Progenitor cell of endocrine pancreas (in vitro differentiated cells): ENCODE measurements at regions not wholly inside any gene's neighbourhood (a gene's known extent, or its start where the extent isn't known, plus 50 kb on each side); places are given as distances from the start of the nearest gene placed in this dataset.

Experiments
- DNase-seq: peaks from one replicate; pipeline ENCODE4 v3.0.0; 2021; ENCODE audit warnings: low spot score; ENCODE audit not compliant: unreplicated experiment
- H3K27ac Mint-ChIP-seq: 2 replicates; pipeline ENCODE4 v1.8.0; 2021; ENCODE audit warnings: mild to moderate bottlenecking, moderate library complexity, mixed read lengths
- H3K27me3 Mint-ChIP-seq: 2 replicates; pipeline ENCODE4 v1.8.0; 2021; ENCODE audit warnings: mixed read lengths
- H3K36me3 Mint-ChIP-seq: 2 replicates; pipeline ENCODE4 v1.8.0; 2022; ENCODE audit warnings: mixed read lengths; ENCODE audit not compliant: insufficient read depth
- H3K4me1 Mint-ChIP-seq: 2 replicates; pipeline ENCODE4 v1.8.0; 2021; ENCODE audit warnings: low read depth, mixed read lengths
- H3K4me3 Mint-ChIP-seq: 2 replicates; pipeline ENCODE4 v1.8.0; 2021; ENCODE audit warnings: low read depth, mild to moderate bottlenecking, moderate library complexity, mixed read lengths
- H3K9me3 Mint-ChIP-seq: 2 replicates; pipeline ENCODE4 v1.8.0; 2021; ENCODE audit warnings: low read depth, mixed read lengths
- CTCF ChIP-seq: fragments of 200-600 bp; sonication (generic); IDR thresholded peaks from one replicate; pipeline ENCODE4 v1.5.0; 2021; ENCODE audit warnings: antibody characterized with exemption, mild to moderate bottlenecking; ENCODE audit not compliant: unreplicated experiment

GRCh38 chr3:72247645-72248388, 462.9 kb upstream of the PROK2 start:
- no peak for TF ChIP-seq CTCF
- no peaks in the 10 kb centered on the region for H3K9me3 Mint-ChIP-seq
- peaks cover 13% of the 10 kb centered on the region for H3K27me3 Mint-ChIP-seq
- H3K27ac Mint-ChIP-seq = no peak overlapping the region
- no peaks in the 10 kb centered on the region for H3K4me1 Mint-ChIP-seq
- no peak for DNase-seq
- no peak overlapping the region for H3K4me3 Mint-ChIP-seq
- H3K36me3 Mint-ChIP-seq = no peaks in the 10 kb centered on the region

- Mint-ChIP-seq H3K36me3 (no peaks in the 10 kb centered on the region), H3K4me1 (no peaks in the 10 kb centered on the region), H3K4me3 (no peak overlapping the region), H3K9me3 (no peaks in the 10 kb centered on the region), H3K27ac (no peak overlapping the region), H3K27me3 (peaks cover 17% of the 10 kb centered on the region)
- DNase-seq = no peak
- TF ChIP-seq CTCF = no peak
Measured at GRCh38 chr3:72247126-72247525, 462.2 kb upstream of the PROK2 start.

GRCh38 chr3:72246685-72247084, 461.7 kb upstream of the PROK2 start:
- Mint-ChIP-seq H3K36me3 (no peaks in the 10 kb centered on the region), H3K4me1 (no peaks in the 10 kb centered on the region), H3K27ac (no peak overlapping the region), H3K4me3 (no peak overlapping the region), H3K9me3 (no peaks in the 10 kb centered on the region), H3K27me3 (peaks cover 17% of the 10 kb centered on the region)
- TF ChIP-seq CTCF = no peak
- no peak for DNase-seq

GRCh38 chr3:72245183-72245811, 460.3 kb upstream of the PROK2 start:
- H3K4me1 Mint-ChIP-seq = no peaks in the 10 kb centered on the region
- no peak overlapping the region for H3K27ac Mint-ChIP-seq
- no peaks in the 10 kb centered on the region for H3K36me3 Mint-ChIP-seq
- peaks cover 17% of the 10 kb centered on the region for H3K27me3 Mint-ChIP-seq
- no peak overlapping the region for H3K4me3 Mint-ChIP-seq
- DNase-seq = no peak
- no peak for TF ChIP-seq CTCF
- no peaks in the 10 kb centered on the region for H3K9me3 Mint-ChIP-seq

GRCh38 chr3:72244396-72244795, 459.4 kb upstream of the PROK2 start:
- H3K9me3 Mint-ChIP-seq = no peaks in the 10 kb centered on the region
- no peak overlapping the region for H3K27ac Mint-ChIP-seq
- no peak overlapping the region for H3K4me3 Mint-ChIP-seq
- no peak for DNase-seq
- H3K36me3 Mint-ChIP-seq = no peaks in the 10 kb centered on the region
- no peaks in the 10 kb centered on the region for H3K4me1 Mint-ChIP-seq
- TF ChIP-seq CTCF = no peak
- peaks cover 17% of the 10 kb centered on the region for H3K27me3 Mint-ChIP-seq
